ENCODE measurements at regions not wholly inside any gene's neighbourhood (a gene's known extent, or its start where the extent isn't known, plus 50 kb on each side); places are given as distances from the start of the nearest gene placed in this dataset.

- TF ChIP-seq CTCF (IDR thresholded peaks at IDR 0.05; ENCODE audit: low read depth, low read length): no peak
- TF ChIP-seq POLR2A (IDR thresholded peaks at IDR 0.05; ENCODE audit: extremely low read depth, insufficient read length): no peak
- TF ChIP-seq MYC (IDR thresholded peaks at IDR 0.05; ENCODE audit: low read depth, low read length): no peak
- TF ChIP-seq MAX (IDR thresholded peaks at IDR 0.05; ENCODE audit: low read depth, low read length): no peak
Measured at GRCh38 chr12:65720136-65721130, 103.8 kb upstream of the HMGA2 start.
